Panc1 (cell line): ENCODE measurements at regions not wholly inside any gene's neighbourhood (a gene's known extent, or its start where the extent isn't known, plus 50 kb on each side); places are given as distances from the start of the nearest gene placed in this dataset.

Experiments used
- ATAC-seq: fragments of 200-7000 bp; cut with Tn5 transposase; 2 replicates; pipeline ENCODE4 v1.9.1; 2020; ENCODE audit warnings: mild to moderate bottlenecking, moderate library complexity
- BruUV-seq: library from RNA; stranded (reverse); fragments of 400-500 nt; replicated peaks from 2 replicates; lab custom pipeline; 2021; lab: Mats Ljungman, UMichigan
- CTCF ChIA-PET: fragments of 300-600 bp; sonication (Branson Sonifier 250); formaldehyde crosslinking; loops from one replicate; lab custom pipeline; 2022; ENCODE audit warnings: antibody characterized with exemption; lab: Charles Lee
- POLR2A ChIA-PET: fragments of 300-600 bp; sonication (Branson Sonifier 250); formaldehyde crosslinking; loops from one replicate; lab custom pipeline; 2022; ENCODE audit warnings: antibody characterized with exemption; lab: Charles Lee
- DNase-seq: peaks from one replicate; pipeline ENCODE4 v3.0.0-alpha.2; 2010; ENCODE audit warnings: low read depth, low spot score
- H3K27ac ChIP-seq: 2 replicates; pipeline ENCODE4 v1.5.1; 2011; ENCODE audit warnings: mild to moderate bottlenecking, low read length, inconsistent platforms
- H3K27me3 ChIP-seq: fragments of 200-500 bp; sonication (Bioruptor generic); 2 replicates; pipeline ENCODE4 v1.6.0; 2014; ENCODE audit warnings: low read length, inconsistent platforms; ENCODE audit not compliant: control insufficient read depth, insufficient read depth
- H3K36me3 ChIP-seq: fragments of 200-500 bp; sonication (Bioruptor generic); 2 replicates; pipeline ENCODE4 v1.5.1; 2014; ENCODE audit warnings: inconsistent platforms, mild to moderate bottlenecking, low read length, moderate library complexity; ENCODE audit not compliant: control insufficient read depth, insufficient read depth
- H3K4me1 ChIP-seq: 2 replicates; pipeline ENCODE4 v1.5.1; 2011; ENCODE audit warnings: inconsistent platforms, mild to moderate bottlenecking, low read length, moderate library complexity; ENCODE audit not compliant: control insufficient read depth, insufficient read depth
- H3K4me3 ChIP-seq, 2 experiments: 2 replicates each; pipeline ENCODE4 v1.5.1; 2011 to 2012; ENCODE audit warnings: low read depth in 2 of 2, low read length in 2 of 2, mild to moderate bottlenecking in 2 of 2, inconsistent platforms in 1 of 2, moderate library complexity in 1 of 2
- H3K9me3 ChIP-seq: fragments of 200-500 bp; sonication (Bioruptor generic); 2 replicates; pipeline ENCODE4 v1.5.1; 2014; ENCODE audit warnings: low read depth, mild to moderate bottlenecking, inconsistent platforms, low read length, moderate library complexity; ENCODE audit not compliant: control insufficient read depth, insufficient read depth
- POLR2AphosphoS5 ChIP-seq: IDR thresholded peaks from 2 replicates; pipeline ENCODE4 v1.6.1; 2012; ENCODE audit warnings: mild to moderate bottlenecking, low read depth, low read length, moderate library complexity
- SIN3A ChIP-seq: IDR thresholded peaks from 2 replicates; pipeline ENCODE4 v1.6.1; 2012; ENCODE audit warnings: low read depth, mild to moderate bottlenecking, low read length, moderate library complexity, borderline replicate concordance; ENCODE audit not compliant: insufficient read depth
- TCF7L2 ChIP-seq: IDR thresholded peaks from 2 replicates; pipeline ENCODE4 v1.6.1; 2011; ENCODE audit warnings: mild to moderate bottlenecking, low read depth, low read length, inconsistent platforms
- in situ Hi-C: cut with HindIII; loops from 2 replicates; pipeline ENCODE4 v1.10.0; 2016; ENCODE audit warnings: low sequenced_read_pairs, low pct_unique_long_range_greater_than_20kb
- intact Hi-C: fragments of 100-400 bp; cut with micrococcal nuclease; formaldehyde crosslinking; loops from one replicate; pipeline ENCODE4 v1.10.0; 2022; ENCODE audit not compliant: unreplicated experiment
- TF ChIP-seq, protein P1 (sequence below), 2 experiments: IDR thresholded peaks; 2 replicates each; pipeline ENCODE4 v1.6.1; 2011 to 2012; ENCODE audit warnings: low read depth in 2 of 2, control low read depth in 1 of 2, low read length in 1 of 2, mild to moderate bottlenecking in 1 of 2, moderate library complexity in 1 of 2; ENCODE audit not compliant: insufficient read depth in 1 of 2
- TF ChIP-seq, protein P2 (sequence below): fragments of 450-650 bp; IDR thresholded peaks from 2 replicates; pipeline ENCODE4 v1.5.1; 2017; ENCODE audit warnings: mild to moderate bottlenecking

DNA sequence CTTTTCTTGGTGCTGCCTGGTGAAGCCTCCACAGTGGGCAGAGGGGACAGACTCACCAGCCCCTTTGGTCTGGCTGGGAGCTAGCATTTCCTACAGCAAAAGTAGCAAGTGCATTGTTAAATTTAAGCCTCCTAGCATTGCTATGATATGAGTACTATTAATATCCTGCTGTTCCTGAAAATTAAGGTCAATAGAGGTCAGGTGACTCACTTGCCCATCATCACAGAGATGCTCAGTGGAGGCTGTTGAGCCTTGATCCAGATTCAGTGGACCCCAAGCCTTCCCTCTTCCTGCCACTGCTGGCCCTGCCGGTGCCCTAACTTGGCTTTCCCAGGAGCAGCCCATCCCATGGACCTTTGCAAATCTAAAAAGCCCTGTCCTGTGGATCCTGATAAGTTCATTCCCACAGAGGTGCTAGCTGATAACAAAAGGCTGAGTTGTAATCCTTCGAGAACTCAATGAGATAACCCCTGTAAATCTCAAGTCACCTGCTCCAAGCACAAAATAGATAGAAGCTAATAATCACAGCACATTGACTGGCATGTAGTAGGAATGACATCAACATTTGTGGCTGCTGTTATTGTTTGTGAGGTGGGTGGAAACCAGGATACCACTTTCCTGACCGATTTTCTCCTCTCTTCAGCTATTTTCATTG lies 84.4 kb downstream of the THNSL2 start:
- ATAC-seq (no peak), DNase-seq (no peak)
- H3K4me1 ChIP-seq: no peaks in the 10 kb centered on the region
- TF ChIP-seq TCF7L2: no peak
- TF ChIP-seq, protein P1, sequence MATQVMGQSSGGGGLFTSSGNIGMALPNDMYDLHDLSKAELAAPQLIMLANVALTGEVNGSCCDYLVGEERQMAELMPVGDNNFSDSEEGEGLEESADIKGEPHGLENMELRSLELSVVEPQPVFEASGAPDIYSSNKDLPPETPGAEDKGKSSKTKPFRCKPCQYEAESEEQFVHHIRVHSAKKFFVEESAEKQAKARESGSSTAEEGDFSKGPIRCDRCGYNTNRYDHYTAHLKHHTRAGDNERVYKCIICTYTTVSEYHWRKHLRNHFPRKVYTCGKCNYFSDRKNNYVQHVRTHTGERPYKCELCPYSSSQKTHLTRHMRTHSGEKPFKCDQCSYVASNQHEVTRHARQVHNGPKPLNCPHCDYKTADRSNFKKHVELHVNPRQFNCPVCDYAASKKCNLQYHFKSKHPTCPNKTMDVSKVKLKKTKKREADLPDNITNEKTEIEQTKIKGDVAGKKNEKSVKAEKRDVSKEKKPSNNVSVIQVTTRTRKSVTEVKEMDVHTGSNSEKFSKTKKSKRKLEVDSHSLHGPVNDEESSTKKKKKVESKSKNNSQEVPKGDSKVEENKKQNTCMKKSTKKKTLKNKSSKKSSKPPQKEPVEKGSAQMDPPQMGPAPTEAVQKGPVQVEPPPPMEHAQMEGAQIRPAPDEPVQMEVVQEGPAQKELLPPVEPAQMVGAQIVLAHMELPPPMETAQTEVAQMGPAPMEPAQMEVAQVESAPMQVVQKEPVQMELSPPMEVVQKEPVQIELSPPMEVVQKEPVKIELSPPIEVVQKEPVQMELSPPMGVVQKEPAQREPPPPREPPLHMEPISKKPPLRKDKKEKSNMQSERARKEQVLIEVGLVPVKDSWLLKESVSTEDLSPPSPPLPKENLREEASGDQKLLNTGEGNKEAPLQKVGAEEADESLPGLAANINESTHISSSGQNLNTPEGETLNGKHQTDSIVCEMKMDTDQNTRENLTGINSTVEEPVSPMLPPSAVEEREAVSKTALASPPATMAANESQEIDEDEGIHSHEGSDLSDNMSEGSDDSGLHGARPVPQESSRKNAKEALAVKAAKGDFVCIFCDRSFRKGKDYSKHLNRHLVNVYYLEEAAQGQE (IDR thresholded peaks at IDR 0.05; ENCODE audit: insufficient read depth in 1 of 2, low read depth in 2 of 2, low read length in 1 of 2): no peak
- TF ChIP-seq SIN3A: no peak
- TF ChIP-seq POLR2AphosphoS5: no peak
- TF ChIP-seq, protein P2, sequence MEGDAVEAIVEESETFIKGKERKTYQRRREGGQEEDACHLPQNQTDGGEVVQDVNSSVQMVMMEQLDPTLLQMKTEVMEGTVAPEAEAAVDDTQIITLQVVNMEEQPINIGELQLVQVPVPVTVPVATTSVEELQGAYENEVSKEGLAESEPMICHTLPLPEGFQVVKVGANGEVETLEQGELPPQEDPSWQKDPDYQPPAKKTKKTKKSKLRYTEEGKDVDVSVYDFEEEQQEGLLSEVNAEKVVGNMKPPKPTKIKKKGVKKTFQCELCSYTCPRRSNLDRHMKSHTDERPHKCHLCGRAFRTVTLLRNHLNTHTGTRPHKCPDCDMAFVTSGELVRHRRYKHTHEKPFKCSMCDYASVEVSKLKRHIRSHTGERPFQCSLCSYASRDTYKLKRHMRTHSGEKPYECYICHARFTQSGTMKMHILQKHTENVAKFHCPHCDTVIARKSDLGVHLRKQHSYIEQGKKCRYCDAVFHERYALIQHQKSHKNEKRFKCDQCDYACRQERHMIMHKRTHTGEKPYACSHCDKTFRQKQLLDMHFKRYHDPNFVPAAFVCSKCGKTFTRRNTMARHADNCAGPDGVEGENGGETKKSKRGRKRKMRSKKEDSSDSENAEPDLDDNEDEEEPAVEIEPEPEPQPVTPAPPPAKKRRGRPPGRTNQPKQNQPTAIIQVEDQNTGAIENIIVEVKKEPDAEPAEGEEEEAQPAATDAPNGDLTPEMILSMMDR: no peak
- H3K9me3 ChIP-seq: no peaks in the 10 kb centered on the region
- CTCF ChIA-PET: no interaction called here
- POLR2A ChIA-PET: no interaction called here
- in situ Hi-C loops: no loop called here
- no peaks in the 10 kb centered on the region for H3K36me3 ChIP-seq
- H3K27me3 ChIP-seq: peaks cover 8% of the 10 kb centered on the region; the same call in 1 of the 2 replicates
- H3K27ac ChIP-seq: no peak overlapping the region
- intact Hi-C loops: no loop called here
- H3K4me3 ChIP-seq: no peak overlapping the region
- BruUV-seq: no TSS peak

DNA sequence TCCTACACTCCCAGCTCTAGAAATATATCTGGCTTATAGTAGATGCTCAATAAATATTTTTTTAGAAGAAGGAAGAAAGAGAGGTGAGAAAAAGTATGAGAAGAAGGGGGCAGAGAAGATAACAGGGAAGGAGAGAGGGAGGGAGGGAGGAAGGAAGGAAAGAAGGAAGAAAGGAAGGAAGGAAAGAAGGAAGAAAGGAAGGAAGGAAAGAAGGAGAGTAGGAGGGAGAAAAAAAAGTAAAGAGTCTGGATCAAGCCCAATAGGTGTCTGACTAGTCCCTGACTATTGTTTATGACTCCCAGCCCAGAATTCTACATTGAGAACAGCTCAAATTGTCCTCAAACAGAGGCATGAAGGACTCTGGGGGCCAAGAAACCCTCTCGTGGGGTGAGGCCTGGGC lies 83.9 kb downstream of the THNSL2 start:
- in situ Hi-C loops (no loop called here), intact Hi-C loops (no loop called here)
- BruUV-seq: no TSS peak
- TF ChIP-seq, protein P1 (IDR thresholded peaks at IDR 0.05; ENCODE audit: insufficient read depth in 1 of 2, low read depth in 2 of 2, low read length in 1 of 2): no peak
- TF ChIP-seq SIN3A (no peak), TCF7L2 (no peak), POLR2AphosphoS5 (no peak)
- TF ChIP-seq, protein P2: no peak
- Histone ChIP-seq H3K27me3 (peaks cover 8% of the 10 kb centered on the region; the same call in 1 of the 2 replicates), H3K36me3 (no peaks in the 10 kb centered on the region), H3K4me1 (no peaks in the 10 kb centered on the region), H3K9me3 (no peaks in the 10 kb centered on the region), H3K27ac (no peak overlapping the region), H3K4me3 (no peak overlapping the region)
- DNase-seq (no peak), ATAC-seq (no peak)
- ChIA-PET CTCF (no interaction called here), POLR2A (interaction anchor here (0.7 kb wide), 1 partner anchor 14 kb away, joined by 27 read pairs; no protein-coding TSS in a partner anchor)
